Mesenchymal stem cell (in vitro differentiated cells and primary cell): ENCODE measurements at regions not wholly inside any gene's neighbourhood (a gene's known extent, or its start where the extent isn't known, plus 50 kb on each side); places are given as distances from the start of the nearest gene placed in this dataset.
"Not testable (repeated sequence)": the region's sequence is repeated elsewhere in the genome, so short reads cannot be mapped to it uniquely, and the experiment has no call there.

Source experiments
- DNase-seq: peaks from one replicate; pipeline ENCODE4 v3.0.0-alpha.2; 2013
- H2AFZ ChIP-seq: one replicate; pipeline ENCODE4 v1.6.1; 2013; ENCODE audit warnings: low read depth, mild to moderate bottlenecking, control low read depth, inconsistent platforms, low read length, moderate library complexity
- H2AK5ac ChIP-seq: 2 replicates; pipeline ENCODE4 v1.6.1; 2013; ENCODE audit warnings: low read length, moderate library complexity, mild to moderate bottlenecking, inconsistent platforms; ENCODE audit not compliant: severe bottlenecking
- H2BK120ac ChIP-seq: one replicate; pipeline ENCODE4 v1.6.1; 2013; ENCODE audit warnings: low read depth, mild to moderate bottlenecking, inconsistent platforms, low read length, moderate library complexity
- H2BK12ac ChIP-seq, 2 experiments: one replicate each; pipeline ENCODE4 v1.6.1; 2013; ENCODE audit warnings: inconsistent platforms in 2 of 2, low read length in 2 of 2, mild to moderate bottlenecking in 2 of 2, moderate library complexity in 2 of 2, control low read depth in 1 of 2
- H2BK15ac ChIP-seq: one replicate; pipeline ENCODE4 v1.6.1; 2013; ENCODE audit warnings: mild to moderate bottlenecking, low read depth, inconsistent platforms; ENCODE audit not compliant: poor library complexity, severe bottlenecking
- H2BK5ac ChIP-seq: 2 replicates; pipeline ENCODE4 v1.6.1; 2013; ENCODE audit warnings: low read depth, mild to moderate bottlenecking, low read length, control low read depth, inconsistent platforms; ENCODE audit not compliant: poor library complexity, severe bottlenecking
- H3K14ac ChIP-seq, 2 experiments: one replicate each; pipeline ENCODE4 v1.6.1; 2013; ENCODE audit warnings: inconsistent platforms in 2 of 2, low read length in 2 of 2, control low read depth in 1 of 2, mild to moderate bottlenecking in 1 of 2, moderate library complexity in 1 of 2
- H3K18ac ChIP-seq, 2 experiments: one replicate each; pipeline ENCODE4 v1.6.1; 2013; ENCODE audit warnings: inconsistent platforms in 2 of 2, low read length in 2 of 2, control low read depth in 1 of 2, low read depth in 1 of 2, mild to moderate bottlenecking in 1 of 2
- H3K23ac ChIP-seq, 2 experiments: one replicate each; pipeline ENCODE4 v1.6.1; 2013; ENCODE audit warnings: inconsistent platforms in 2 of 2, low read length in 2 of 2, mild to moderate bottlenecking in 2 of 2, moderate library complexity in 2 of 2, control low read depth in 1 of 2
- H3K27ac ChIP-seq: 2 replicates; pipeline ENCODE4 v1.5.1; 2013; ENCODE audit warnings: mild to moderate bottlenecking, moderate library complexity, low read length, control low read depth, inconsistent platforms; ENCODE audit not compliant: poor library complexity, severe bottlenecking
- H3K27me3 ChIP-seq, 2 experiments: 2 replicates each; pipeline versions ENCODE4 v1.6.1 to v1.7.0; 2013; ENCODE audit warnings: low read length in 2 of 2, mild to moderate bottlenecking in 2 of 2, moderate library complexity in 2 of 2, control low read depth in 1 of 2, inconsistent platforms in 1 of 2; ENCODE audit not compliant: control insufficient read depth in 1 of 2, insufficient read depth in 1 of 2
- H3K36me3 ChIP-seq, 2 experiments: 2 replicates each; pipeline versions ENCODE4 v1.6.1 to v1.7.0; 2013; ENCODE audit warnings: low read length in 2 of 2, control low read depth in 1 of 2, inconsistent platforms in 1 of 2, low read depth in 1 of 2, mild to moderate bottlenecking in 1 of 2; ENCODE audit not compliant: insufficient read depth in 2 of 2, control insufficient read depth in 1 of 2
- H3K4ac ChIP-seq, 2 experiments: one replicate each; pipeline ENCODE4 v1.6.1; 2013; ENCODE audit warnings: inconsistent platforms in 2 of 2, low read length in 2 of 2, mild to moderate bottlenecking in 2 of 2, moderate library complexity in 2 of 2, control low read depth in 1 of 2, low read depth in 1 of 2
- H3K4me1 ChIP-seq: 2 replicates; pipeline ENCODE4 v1.6.1; 2013; ENCODE audit warnings: low read depth, low read length, control low read depth; ENCODE audit not compliant: control insufficient read depth, insufficient read depth
- H3K4me2 ChIP-seq: 2 replicates; pipeline ENCODE4 v1.6.1; 2013; ENCODE audit warnings: low read length, mild to moderate bottlenecking, inconsistent platforms; ENCODE audit not compliant: poor library complexity, severe bottlenecking
- H3K4me3 ChIP-seq, 2 experiments: 2 replicates each; pipeline versions ENCODE4 v1.5.1 to v1.7.0; 2013; ENCODE audit warnings: low read length in 2 of 2, mild to moderate bottlenecking in 2 of 2, control low read depth in 1 of 2, low read depth in 1 of 2; ENCODE audit not compliant: insufficient read depth in 1 of 2
- H3K79me1 ChIP-seq: replicated peaks from 2 replicates; pipeline ENCODE4 v1.6.1; 2013; ENCODE audit warnings: mild to moderate bottlenecking, control low read depth, low read length, inconsistent platforms; ENCODE audit not compliant: poor library complexity, severe bottlenecking
- H3K9ac ChIP-seq: 2 replicates; pipeline ENCODE4 v1.7.0; 2013; ENCODE audit warnings: mild to moderate bottlenecking, low read length, moderate library complexity
- H3K9me3 ChIP-seq: 2 replicates; pipeline ENCODE4 v1.7.0; 2013; ENCODE audit warnings: mild to moderate bottlenecking, low read length; ENCODE audit not compliant: control insufficient read depth
- H4K8ac ChIP-seq: one replicate; pipeline ENCODE4 v1.6.1; 2013; ENCODE audit warnings: inconsistent platforms, mild to moderate bottlenecking, low read length, moderate library complexity
- H4K91ac ChIP-seq: one replicate; pipeline ENCODE4 v1.6.1; 2013; ENCODE audit warnings: mild to moderate bottlenecking, low read length, inconsistent platforms
- WGBS: methylation state at CpG from one replicate; pipeline ENCODE4 v1.1.7; 2013; ENCODE audit warnings: mixed read lengths; 5-methylcytosine and 5-hydroxymethylcytosine counted together

DNA sequence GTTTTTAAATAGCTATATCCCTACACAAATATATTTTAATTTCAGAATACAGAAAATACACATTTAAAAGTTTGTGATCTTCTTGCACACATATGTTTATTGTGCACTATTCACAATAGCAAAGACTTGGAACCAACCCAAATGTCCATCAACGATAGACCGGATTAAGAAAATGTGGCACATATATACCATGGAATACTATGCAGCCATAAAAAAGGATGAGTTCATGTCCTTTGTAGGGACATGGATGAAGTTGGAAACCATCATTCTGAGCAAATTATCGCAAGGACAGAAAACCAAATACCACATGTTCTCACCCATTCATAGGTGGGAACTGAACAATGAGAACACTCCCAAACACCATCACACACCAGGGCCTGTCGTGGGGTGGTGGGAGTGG, 266.9 kb upstream of the GK2 start:
- not testable (repeated sequence) for H3K14ac ChIP-seq

DNA sequence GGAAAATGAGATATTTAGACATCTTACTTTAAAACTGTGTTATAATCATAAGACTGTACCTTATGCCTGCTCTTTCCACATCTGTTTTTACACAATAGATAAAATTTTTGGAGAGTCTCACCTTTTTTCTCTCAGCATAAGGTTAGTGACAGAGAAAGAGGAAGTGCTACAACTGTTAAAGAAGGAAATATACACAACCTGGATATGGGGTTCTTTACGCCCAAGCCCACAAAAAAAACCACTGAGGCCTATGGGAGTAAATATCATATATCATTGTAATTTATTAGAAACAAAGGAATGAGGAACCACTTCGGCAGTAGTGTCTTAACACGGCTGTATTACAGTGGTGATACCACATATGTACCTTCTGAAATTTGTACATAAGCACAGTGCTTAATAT, 265.9 kb upstream of the GK2 start:
- H3K4me3 ChIP-seq = no peak overlapping the region
- H2AFZ ChIP-seq = no peak overlapping the region
- no peak overlapping the region for H4K91ac ChIP-seq
- no peak overlapping the region for H2BK5ac ChIP-seq
- H3K4me1 ChIP-seq = no peaks in the 10 kb centered on the region
- H3K4me2 ChIP-seq = no peak overlapping the region
- H3K36me3 ChIP-seq = no peaks in the 10 kb centered on the region
- H3K9ac ChIP-seq = no peak overlapping the region
- H2AK5ac ChIP-seq = no peak overlapping the region
- no peak overlapping the region for H2BK120ac ChIP-seq
- H3K9me3 ChIP-seq = peaks cover 15% of the 10 kb centered on the region
- H2BK12ac ChIP-seq = no peak overlapping the region
- H3K23ac ChIP-seq = no peak overlapping the region
- H3K27ac ChIP-seq = no peak overlapping the region
- no peak overlapping the region for H4K8ac ChIP-seq
- DNase-seq = no peak
- no peak overlapping the region for H3K14ac ChIP-seq
- no peak overlapping the region for H3K4ac ChIP-seq
- H2BK15ac ChIP-seq = no peak overlapping the region
- no peak overlapping the region for H3K18ac ChIP-seq
- no peaks in the 10 kb centered on the region for H3K79me1 ChIP-seq
- no CpG with 5 or more reads among the region's 3 CpGs for WGBS
- H3K27me3 ChIP-seq = no peaks in the 10 kb centered on the region

More for the DNA sequence above, 266.9 kb upstream of the GK2 start:
- not testable (repeated sequence) for H3K4me1 ChIP-seq, H3K9me3 ChIP-seq, H3K4me2 ChIP-seq, H3K23ac ChIP-seq, H2AK5ac ChIP-seq, H3K27ac ChIP-seq, H3K4me3 ChIP-seq, H2BK15ac ChIP-seq, H2AFZ ChIP-seq, H4K91ac ChIP-seq, H2BK120ac ChIP-seq, H3K79me1 ChIP-seq, H3K27me3 ChIP-seq, H3K9ac ChIP-seq, DNase-seq, H4K8ac ChIP-seq, H2BK12ac ChIP-seq, H3K18ac ChIP-seq, H3K36me3 ChIP-seq, H2BK5ac ChIP-seq, H3K4ac ChIP-seq
- WGBS = no CpG with 5 or more reads among the region's 4 CpGs

DNA sequence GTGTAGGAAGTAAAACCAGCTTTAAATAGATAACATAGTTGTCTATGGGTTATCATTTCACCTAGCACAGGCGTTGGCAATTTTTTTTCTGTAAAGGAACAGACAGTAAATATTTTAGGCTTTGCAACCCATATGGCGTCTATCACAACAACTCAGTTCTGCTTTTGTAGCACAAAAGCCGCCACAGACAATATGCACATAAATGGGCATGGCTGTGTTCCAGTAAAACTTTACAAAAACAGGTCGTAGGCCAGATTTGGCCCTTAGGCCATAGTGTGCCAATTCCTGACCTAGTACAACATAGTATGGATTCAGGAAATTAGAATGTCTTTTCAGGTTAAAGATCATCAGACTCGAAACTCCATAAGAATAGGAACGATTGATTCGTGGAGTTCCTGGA, 265.3 kb upstream of the GK2 start:
- Histone ChIP-seq H3K18ac (no peak overlapping the region), H3K9ac (no peak overlapping the region), H2BK12ac (no peak overlapping the region), H2BK5ac (no peak overlapping the region), H4K91ac (no peak overlapping the region), H3K4ac (no peak overlapping the region), H3K27me3 (no peaks in the 10 kb centered on the region), H3K79me1 (no peaks in the 10 kb centered on the region), H3K4me1 (no peaks in the 10 kb centered on the region), H2AFZ (no peak overlapping the region), H3K4me2 (no peak overlapping the region), H3K4me3 (no peak overlapping the region), H2AK5ac (no peak overlapping the region), H3K9me3 (peaks cover 15% of the 10 kb centered on the region), H3K14ac (no peak overlapping the region), H4K8ac (no peak overlapping the region), H3K23ac (no peak overlapping the region), H3K36me3 (no peaks in the 10 kb centered on the region), H2BK120ac (no peak overlapping the region), H2BK15ac (no peak overlapping the region), H3K27ac (no peak overlapping the region)
- DNase-seq = no peak
- WGBS = 65% methylated on average over 7 of the region's 7 CpGs

DNA sequence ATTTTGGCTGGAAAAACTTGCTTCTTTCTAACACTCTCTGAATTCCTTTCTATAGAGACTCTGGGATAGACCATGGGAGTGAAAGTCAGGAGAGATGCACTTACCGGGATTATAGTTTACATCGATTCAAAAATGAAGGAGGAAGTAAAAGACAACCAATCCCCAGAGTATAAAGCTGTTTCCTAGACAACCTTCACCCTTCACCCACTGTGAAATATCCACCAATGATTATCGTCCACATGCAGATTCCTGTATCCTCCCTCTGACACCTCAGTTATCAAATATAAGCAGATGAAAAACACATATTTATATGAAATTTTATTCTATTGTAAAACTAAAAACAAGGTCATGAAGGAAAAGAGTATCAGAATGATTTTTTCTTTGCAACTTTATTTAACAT, 258.8 kb upstream of the GK2 start:
- Histone ChIP-seq H3K9ac (no peak overlapping the region), H3K9me3 (peaks cover 9% of the 10 kb centered on the region), H3K36me3 (no peaks in the 10 kb centered on the region), H3K18ac (no peak overlapping the region), H3K4me1 (no peaks in the 10 kb centered on the region), H3K14ac (no peak overlapping the region), H3K79me1 (no peaks in the 10 kb centered on the region), H3K4me2 (no peak overlapping the region), H3K4ac (no peak overlapping the region), H2BK12ac (no peak overlapping the region), H3K23ac (no peak overlapping the region), H3K4me3 (no peak overlapping the region), H2AFZ (no peak overlapping the region), H2BK5ac (no peak overlapping the region), H4K91ac (no peak overlapping the region), H3K27me3 (no peaks in the 10 kb centered on the region), H2BK15ac (no peak overlapping the region), H2AK5ac (no peak overlapping the region), H4K8ac (no peak overlapping the region), H2BK120ac (no peak overlapping the region), H3K27ac (no peak overlapping the region)
- 97% methylated on average over 3 of the region's 3 CpGs for WGBS
- DNase-seq = no peak
